ENCODE measurements at regions not wholly inside any gene's neighbourhood (a gene's known extent, or its start where the extent isn't known, plus 50 kb on each side); places are given as distances from the start of the nearest gene placed in this dataset.

DNA sequence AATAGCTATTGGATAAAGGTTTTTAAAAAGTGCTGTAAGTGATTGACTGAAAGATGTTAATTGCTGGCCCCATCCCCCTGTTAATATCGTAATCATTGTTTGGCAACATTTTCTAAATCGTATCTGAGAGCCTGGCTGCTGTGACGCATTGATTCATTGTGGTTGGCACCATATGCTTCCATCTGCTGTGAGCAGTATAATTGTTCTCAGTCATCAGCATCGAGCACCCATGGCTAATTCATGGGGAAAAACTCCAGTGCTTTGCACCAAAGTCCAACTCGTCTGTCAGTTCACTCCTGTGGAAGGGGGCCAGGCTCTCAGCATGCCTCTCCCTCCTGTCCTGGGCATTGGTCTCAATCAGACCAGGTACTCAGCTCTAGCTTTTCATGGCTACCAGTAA, 205.2 kb downstream of the STK31 start:
- dilution Hi-C loops (cut with HindIII; ENCODE audit: low sequenced_read_pairs, unreplicated experiment): no loop called here

More for the DNA sequence above, 205.2 kb downstream of the STK31 start:
- no peak overlapping the region for H2AK9ac ChIP-seq (replicated peaks; ENCODE audit: low read depth, low read length, poor library complexity)
- in situ Hi-C loops (cut with MboI; ENCODE audit: low sequenced_read_pairs): no loop called here
- BruUV-seq (replicated peaks): no TSS peak
- no peak overlapping the region for H2AK5ac ChIP-seq (ENCODE audit: low read depth, low read length)
- no peak overlapping the region for H4K5ac ChIP-seq (ENCODE audit: low read depth, low read length)
- H2BK5ac ChIP-seq (ENCODE audit: low read depth, low read length, poor library complexity, severe bottlenecking): no peak overlapping the region
- no peak overlapping the region for H2BK20ac ChIP-seq (ENCODE audit: low read depth, low read length)
- no peaks in the 10 kb centered on the region for H3K4me1 ChIP-seq (ENCODE audit: control insufficient read depth, insufficient read depth, low read length)
- H2BK120ac ChIP-seq (ENCODE audit: low read depth, low read length): no peak overlapping the region
- H4K91ac ChIP-seq (ENCODE audit: insufficient read depth, low read depth, low read length): no peak overlapping the region
- no peak overlapping the region for H3K4me2 ChIP-seq (ENCODE audit: low read depth, low read length)
- no peaks in the 10 kb centered on the region for H4K20me1 ChIP-seq (ENCODE audit: insufficient read depth, low read length)
- H4K8ac ChIP-seq (ENCODE audit: low read depth in 2 of 2, low read length in 2 of 2): no peak overlapping the region
- no peak overlapping the region for H3K14ac ChIP-seq (replicated peaks; ENCODE audit: low read depth, low read length)
- no peaks in the 10 kb centered on the region for H3K27me3 ChIP-seq (ENCODE audit: control insufficient read depth, insufficient read depth, low read length)
- TF ChIP-seq RFX5 (IDR thresholded peaks at IDR 0.05; ENCODE audit: low read depth, low read length) (no peak), RAD21 (IDR thresholded peaks at IDR 0.05; ENCODE audit: low read length) (no peak), MAFK (IDR thresholded peaks at IDR 0.05; ENCODE audit: low read depth, low read length) (no peak), POLR2A (IDR thresholded peaks at IDR 0.05; ENCODE audit: low read depth, low read length) (no peak), MXI1 (IDR thresholded peaks at IDR 0.05; ENCODE audit: borderline replicate concordance, low read depth, low read length) (no peak), CEBPB (IDR thresholded peaks at IDR 0.05; ENCODE audit: low read depth, low read length) (no peak), CHD1 (IDR thresholded peaks at IDR 0.05; ENCODE audit: low read depth, low read length) (no peak), MAZ (IDR thresholded peaks at IDR 0.05; ENCODE audit: borderline replicate concordance, low read depth, low read length) (no peak), NFE2L2 (IDR thresholded peaks at IDR 0.05; ENCODE audit: low read depth, low read length) (no peak), RCOR1 (IDR thresholded peaks at IDR 0.05; ENCODE audit: insufficient replicate concordance, low read length) (no peak), BHLHE40 (IDR thresholded peaks at IDR 0.05; ENCODE audit: low read depth, low read length) (no peak), FOS (IDR thresholded peaks at IDR 0.05; ENCODE audit: low read depth, low read length) (no peak), SMC3 (IDR thresholded peaks at IDR 0.05; ENCODE audit: low read depth, low read length) (no peak)
- TF ChIP-seq, protein P1, sequence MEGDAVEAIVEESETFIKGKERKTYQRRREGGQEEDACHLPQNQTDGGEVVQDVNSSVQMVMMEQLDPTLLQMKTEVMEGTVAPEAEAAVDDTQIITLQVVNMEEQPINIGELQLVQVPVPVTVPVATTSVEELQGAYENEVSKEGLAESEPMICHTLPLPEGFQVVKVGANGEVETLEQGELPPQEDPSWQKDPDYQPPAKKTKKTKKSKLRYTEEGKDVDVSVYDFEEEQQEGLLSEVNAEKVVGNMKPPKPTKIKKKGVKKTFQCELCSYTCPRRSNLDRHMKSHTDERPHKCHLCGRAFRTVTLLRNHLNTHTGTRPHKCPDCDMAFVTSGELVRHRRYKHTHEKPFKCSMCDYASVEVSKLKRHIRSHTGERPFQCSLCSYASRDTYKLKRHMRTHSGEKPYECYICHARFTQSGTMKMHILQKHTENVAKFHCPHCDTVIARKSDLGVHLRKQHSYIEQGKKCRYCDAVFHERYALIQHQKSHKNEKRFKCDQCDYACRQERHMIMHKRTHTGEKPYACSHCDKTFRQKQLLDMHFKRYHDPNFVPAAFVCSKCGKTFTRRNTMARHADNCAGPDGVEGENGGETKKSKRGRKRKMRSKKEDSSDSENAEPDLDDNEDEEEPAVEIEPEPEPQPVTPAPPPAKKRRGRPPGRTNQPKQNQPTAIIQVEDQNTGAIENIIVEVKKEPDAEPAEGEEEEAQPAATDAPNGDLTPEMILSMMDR (conservative IDR thresholded peaks at IDR 0.05; ENCODE audit: low read depth, low read length): no peak
- TF ChIP-seq, protein P2, sequence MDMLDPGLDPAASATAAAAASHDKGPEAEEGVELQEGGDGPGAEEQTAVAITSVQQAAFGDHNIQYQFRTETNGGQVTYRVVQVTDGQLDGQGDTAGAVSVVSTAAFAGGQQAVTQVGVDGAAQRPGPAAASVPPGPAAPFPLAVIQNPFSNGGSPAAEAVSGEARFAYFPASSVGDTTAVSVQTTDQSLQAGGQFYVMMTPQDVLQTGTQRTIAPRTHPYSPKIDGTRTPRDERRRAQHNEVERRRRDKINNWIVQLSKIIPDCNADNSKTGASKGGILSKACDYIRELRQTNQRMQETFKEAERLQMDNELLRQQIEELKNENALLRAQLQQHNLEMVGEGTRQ (IDR thresholded peaks at IDR 0.05; ENCODE audit: low read depth, low read length): no peak
- H3K36me3 ChIP-seq (ENCODE audit: control insufficient read depth, insufficient read depth, low read length): no peaks in the 10 kb centered on the region
- H3K9ac ChIP-seq (ENCODE audit: low read depth, low read length): no peak overlapping the region
- no peak overlapping the region for H3K4me3 ChIP-seq (ENCODE audit: insufficient read depth, low read depth, low read length)
- H3K56ac ChIP-seq (ENCODE audit: extremely low read depth, insufficient read depth, low read length): no peak overlapping the region
- no peak overlapping the region for H2AFZ ChIP-seq (replicated peaks; ENCODE audit: low read length, poor library complexity)
- no peaks in the 10 kb centered on the region for H3K79me1 ChIP-seq (ENCODE audit: low read depth in 1 of 2, low read length in 2 of 2)
- H3K18ac ChIP-seq (ENCODE audit: low read depth, low read length): no peak overlapping the region
- intact Hi-C loops (cut with micrococcal nuclease): no loop called here
- ATAC-seq (ENCODE audit: low read depth) (no peak), DNase-seq (no peak)
- no peak overlapping the region for H2BK15ac ChIP-seq (ENCODE audit: low read depth, low read length)
- H3K23ac ChIP-seq (ENCODE audit: low read depth, low read length): no peak overlapping the region
- WGBS, 2 experiments (ENCODE audit: extremely low coverage in 2 of 2, insufficient read length in 1 of 2): no CpG with 5 or more reads among the region's 5 CpGs
- no peak overlapping the region for H3K27ac ChIP-seq (ENCODE audit: insufficient read depth, low read length)
- ChIA-PET POLR2A (ENCODE audit: unreplicated experiment) (no interaction called here), CTCF (no interaction called here)
- no peaks in the 10 kb centered on the region for H3K9me1 ChIP-seq (ENCODE audit: insufficient read depth, low read length)
- H3K4ac ChIP-seq (ENCODE audit: low read depth, low read length): no peak overlapping the region
- H3K9me3 ChIP-seq (ENCODE audit: control insufficient read depth, insufficient read depth, low read length): no peaks in the 10 kb centered on the region

Data from IMR-90 (cell line).